ENCODE measurements at regions not wholly inside any gene's neighbourhood (a gene's known extent, or its start where the extent isn't known, plus 50 kb on each side); places are given as distances from the start of the nearest gene placed in this dataset.

DNA sequence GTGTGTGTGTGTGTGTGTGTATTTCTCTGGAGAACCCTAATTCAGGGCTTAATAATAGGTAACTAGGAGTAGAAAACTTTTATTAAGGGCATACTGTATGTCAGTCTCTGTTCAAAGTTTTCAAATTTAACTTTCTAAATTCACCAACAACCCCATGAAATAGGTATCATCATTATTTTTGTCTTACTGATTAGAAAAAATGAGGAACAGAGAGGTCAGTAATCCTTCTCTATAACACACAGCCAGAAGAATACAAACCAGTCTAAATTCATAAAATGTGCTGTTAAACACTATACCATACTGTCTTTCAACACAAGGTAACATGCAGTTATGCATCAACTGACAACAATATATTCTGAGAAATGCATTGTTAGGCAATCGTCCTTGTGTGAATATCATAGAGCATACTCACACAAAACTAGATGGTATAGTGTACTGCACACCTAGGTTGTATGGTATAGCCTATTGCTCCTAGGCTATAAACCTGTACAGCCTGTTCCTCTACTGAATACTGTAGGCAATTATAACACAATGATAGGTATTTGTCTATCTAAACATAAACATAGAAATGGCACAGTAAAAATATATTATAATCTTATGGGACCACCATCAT is 143.1 kb downstream of the PTH2R start:
- no peak for DNase-seq (ENCODE audit: low spot score)
- Histone ChIP-seq H3K27me3 (ENCODE audit: insufficient read depth, poor library complexity, severe bottlenecking) (no peaks in the 10 kb centered on the region), H3K4me1 (ENCODE audit: insufficient read depth, poor library complexity, severe bottlenecking) (no peaks in the 10 kb centered on the region), H3K27ac (ENCODE audit: poor library complexity, severe bottlenecking) (no peak overlapping the region), H3K9me3 (ENCODE audit: severe bottlenecking) (no peaks in the 10 kb centered on the region), H3K4me3 (ENCODE audit: severe bottlenecking) (no peak overlapping the region), H3K36me3 (ENCODE audit: low read depth) (no peaks in the 10 kb centered on the region)
- no peak for ATAC-seq (ENCODE audit: low read depth)
- TF ChIP-seq, protein P1, sequence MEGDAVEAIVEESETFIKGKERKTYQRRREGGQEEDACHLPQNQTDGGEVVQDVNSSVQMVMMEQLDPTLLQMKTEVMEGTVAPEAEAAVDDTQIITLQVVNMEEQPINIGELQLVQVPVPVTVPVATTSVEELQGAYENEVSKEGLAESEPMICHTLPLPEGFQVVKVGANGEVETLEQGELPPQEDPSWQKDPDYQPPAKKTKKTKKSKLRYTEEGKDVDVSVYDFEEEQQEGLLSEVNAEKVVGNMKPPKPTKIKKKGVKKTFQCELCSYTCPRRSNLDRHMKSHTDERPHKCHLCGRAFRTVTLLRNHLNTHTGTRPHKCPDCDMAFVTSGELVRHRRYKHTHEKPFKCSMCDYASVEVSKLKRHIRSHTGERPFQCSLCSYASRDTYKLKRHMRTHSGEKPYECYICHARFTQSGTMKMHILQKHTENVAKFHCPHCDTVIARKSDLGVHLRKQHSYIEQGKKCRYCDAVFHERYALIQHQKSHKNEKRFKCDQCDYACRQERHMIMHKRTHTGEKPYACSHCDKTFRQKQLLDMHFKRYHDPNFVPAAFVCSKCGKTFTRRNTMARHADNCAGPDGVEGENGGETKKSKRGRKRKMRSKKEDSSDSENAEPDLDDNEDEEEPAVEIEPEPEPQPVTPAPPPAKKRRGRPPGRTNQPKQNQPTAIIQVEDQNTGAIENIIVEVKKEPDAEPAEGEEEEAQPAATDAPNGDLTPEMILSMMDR (IDR thresholded peaks at IDR 0.05; ENCODE audit: poor library complexity, severe bottlenecking): no peak

DNA sequence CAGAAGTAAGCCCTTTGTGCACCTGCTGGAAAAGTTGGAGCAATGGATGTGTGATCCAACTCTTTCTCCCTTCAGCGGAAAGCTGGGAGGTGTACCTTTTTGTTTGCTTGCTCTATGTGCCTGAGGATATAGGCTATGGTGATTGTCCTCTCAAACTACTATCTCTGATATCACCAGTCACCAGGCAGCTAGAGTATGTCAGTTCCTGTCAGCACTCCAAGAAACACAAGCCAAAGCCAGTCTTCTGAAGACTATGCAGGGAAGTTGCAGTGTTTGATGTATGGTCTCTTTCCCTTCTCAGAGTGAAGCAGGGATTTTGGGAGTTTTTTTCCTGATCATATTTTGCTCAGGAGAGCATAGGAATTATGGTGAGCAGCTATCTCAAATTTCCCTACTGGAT is 146.4 kb downstream of the PTH2R start:
- Histone ChIP-seq H3K9me3 (ENCODE audit: severe bottlenecking) (no peaks in the 10 kb centered on the region), H3K27ac (ENCODE audit: poor library complexity, severe bottlenecking) (no peak overlapping the region), H3K4me3 (ENCODE audit: severe bottlenecking) (no peak overlapping the region), H3K36me3 (ENCODE audit: low read depth) (no peaks in the 10 kb centered on the region), H3K27me3 (ENCODE audit: insufficient read depth, poor library complexity, severe bottlenecking) (no peaks in the 10 kb centered on the region), H3K4me1 (ENCODE audit: insufficient read depth, poor library complexity, severe bottlenecking) (no peaks in the 10 kb centered on the region)
- ATAC-seq (ENCODE audit: low read depth) (no peak), DNase-seq (ENCODE audit: low spot score) (no peak)
- TF ChIP-seq, protein P1 (IDR thresholded peaks at IDR 0.05; ENCODE audit: poor library complexity, severe bottlenecking): no peak

DNA sequence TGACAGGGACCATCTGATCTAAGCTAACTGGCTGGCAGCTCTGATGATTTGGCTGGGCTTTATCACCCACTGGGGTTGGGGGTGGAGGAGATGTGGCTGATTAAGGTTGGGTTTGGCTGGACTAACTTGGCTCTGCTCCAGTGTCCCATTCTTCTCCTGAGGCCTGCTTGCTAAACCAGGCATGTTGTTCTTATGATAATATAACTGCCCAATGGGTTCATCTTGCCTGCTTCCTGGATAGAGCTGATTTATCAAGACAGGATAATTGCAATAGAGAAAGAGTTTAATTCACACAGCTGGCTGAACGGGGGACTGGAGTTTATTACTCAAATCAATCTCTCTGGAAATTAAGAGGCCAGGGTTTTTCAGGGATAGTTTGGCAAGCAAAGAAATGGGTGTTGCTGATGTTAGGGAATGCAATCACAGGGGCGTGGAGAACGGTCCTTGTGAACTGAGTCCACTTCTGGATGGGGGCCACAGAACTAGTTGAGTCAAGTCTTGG is 150.4 kb downstream of the PTH2R start:
- Histone ChIP-seq H3K9me3 (ENCODE audit: severe bottlenecking) (no peaks in the 10 kb centered on the region), H3K36me3 (ENCODE audit: low read depth) (no peaks in the 10 kb centered on the region), H3K4me3 (ENCODE audit: severe bottlenecking) (no peak overlapping the region), H3K27me3 (ENCODE audit: insufficient read depth, poor library complexity, severe bottlenecking) (no peaks in the 10 kb centered on the region), H3K27ac (ENCODE audit: poor library complexity, severe bottlenecking) (no peak overlapping the region), H3K4me1 (ENCODE audit: insufficient read depth, poor library complexity, severe bottlenecking) (no peaks in the 10 kb centered on the region)
- DNase-seq (ENCODE audit: low spot score): no peak
- no peak for ATAC-seq (ENCODE audit: low read depth)
- TF ChIP-seq, protein P1 (IDR thresholded peaks at IDR 0.05; ENCODE audit: poor library complexity, severe bottlenecking): no peak

DNA sequence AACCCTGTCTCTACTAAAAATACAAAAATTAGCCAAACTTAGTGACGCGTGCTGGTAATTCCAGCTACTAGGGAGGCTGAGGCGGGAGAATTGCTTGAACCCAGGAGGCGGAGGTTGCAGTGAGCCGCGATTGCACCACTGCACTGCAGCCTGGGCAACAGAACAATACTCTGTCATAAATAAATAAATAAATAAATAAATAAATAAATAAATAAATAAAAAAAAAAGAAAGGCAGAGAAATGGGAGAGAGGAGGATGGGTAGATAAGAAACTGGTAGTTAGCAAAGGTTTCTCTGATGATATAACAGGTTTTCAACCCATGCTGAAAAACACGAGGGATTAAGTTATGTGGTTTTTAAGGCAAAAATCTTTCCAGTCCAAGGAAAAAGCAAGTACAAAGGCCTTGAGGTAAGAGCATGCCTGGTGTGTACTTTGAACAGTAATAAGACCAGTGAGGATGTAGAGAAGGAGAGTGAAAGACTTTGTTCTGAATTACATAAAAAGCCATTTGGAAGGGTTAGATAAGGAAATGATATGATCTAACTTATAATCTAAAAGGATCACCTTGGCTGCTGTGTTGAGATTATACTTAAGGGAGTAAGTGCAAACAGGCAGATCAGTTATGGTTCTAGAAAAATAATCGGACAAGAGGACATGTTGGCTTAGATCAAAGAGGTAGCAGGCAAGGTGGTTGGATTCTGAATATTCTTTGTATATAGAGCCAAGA is 159.3 kb downstream of the PTH2R start:
- Histone ChIP-seq H3K9me3 (ENCODE audit: severe bottlenecking) (no peaks in the 10 kb centered on the region), H3K36me3 (ENCODE audit: low read depth) (no peaks in the 10 kb centered on the region), H3K27ac (ENCODE audit: poor library complexity, severe bottlenecking) (no peak overlapping the region), H3K4me3 (ENCODE audit: severe bottlenecking) (no peak overlapping the region), H3K27me3 (ENCODE audit: insufficient read depth, poor library complexity, severe bottlenecking) (no peaks in the 10 kb centered on the region), H3K4me1 (ENCODE audit: insufficient read depth, poor library complexity, severe bottlenecking) (no peaks in the 10 kb centered on the region)
- TF ChIP-seq, protein P1 (IDR thresholded peaks at IDR 0.05; ENCODE audit: poor library complexity, severe bottlenecking): no peak
- no peak for ATAC-seq (ENCODE audit: low read depth)
- DNase-seq (ENCODE audit: low spot score): no peak

DNA sequence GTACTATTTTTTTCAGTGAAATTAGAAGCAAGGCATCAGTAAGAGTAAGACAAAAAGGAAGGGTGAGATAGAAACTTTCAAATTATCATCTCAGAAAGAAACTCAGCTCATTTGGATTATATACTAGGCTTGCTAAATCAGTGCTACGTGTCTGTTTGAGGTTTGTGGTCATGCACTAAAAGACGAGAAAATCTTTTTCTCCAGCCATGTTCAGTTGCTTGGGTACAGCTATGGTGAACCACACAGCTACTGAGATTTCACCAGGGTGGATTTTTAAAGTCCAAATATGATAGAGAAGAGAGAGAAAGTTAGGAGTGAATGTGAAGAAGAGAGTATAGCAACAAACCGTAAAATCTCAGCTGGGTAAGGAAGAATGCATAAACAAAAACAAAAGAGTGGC is 161.6 kb downstream of the PTH2R start:
- TF ChIP-seq, protein P1 (IDR thresholded peaks at IDR 0.05; ENCODE audit: poor library complexity, severe bottlenecking): no peak
- no peak overlapping the region for H3K27ac ChIP-seq (ENCODE audit: poor library complexity, severe bottlenecking)
- no peaks in the 10 kb centered on the region for H3K9me3 ChIP-seq (ENCODE audit: severe bottlenecking)
- no peak overlapping the region for H3K4me3 ChIP-seq (ENCODE audit: severe bottlenecking)
- no peak for ATAC-seq (ENCODE audit: low read depth)
- H3K36me3 ChIP-seq (ENCODE audit: low read depth): no peaks in the 10 kb centered on the region
- no peak for DNase-seq (ENCODE audit: low spot score)
- no peaks in the 10 kb centered on the region for H3K27me3 ChIP-seq (ENCODE audit: insufficient read depth, poor library complexity, severe bottlenecking)
- H3K4me1 ChIP-seq (ENCODE audit: insufficient read depth, poor library complexity, severe bottlenecking): no peaks in the 10 kb centered on the region

Measured in RWPE2 (cell line).